Liver (tissue), 8 donors: ENCODE measurements at regions not wholly inside any gene's neighbourhood (a gene's known extent, or its start where the extent isn't known, plus 50 kb on each side); places are given as distances from the start of the nearest gene placed in this dataset.

Source experiments
- DNase-seq: peaks from one replicate; pipeline ENCODE4 v3.0.0-alpha.2; 2017; ENCODE audit warnings: low spot score
- H3K27ac ChIP-seq, 2 donors: one replicate each; pipeline ENCODE4 v1.7.0; 2013; ENCODE audit warnings: inconsistent platforms in 2 of 2, low read length in 2 of 2, control low read depth in 1 of 2, low read depth in 1 of 2, mild to moderate bottlenecking in 1 of 2
- H3K27me3 ChIP-seq, 4 donors: one replicate each; pipeline versions ENCODE4 v1.6.1 to v1.7.0; 2013; ENCODE audit warnings: low read length in 3 of 4, inconsistent platforms in 1 of 4, mild to moderate bottlenecking in 1 of 4, moderate library complexity in 1 of 4; ENCODE audit not compliant: control insufficient read depth in 4 of 4, insufficient read depth in 4 of 4
- H3K36me3 ChIP-seq, 4 donors: one replicate each; pipeline versions ENCODE4 v1.6.1 to v1.7.0; 2013; ENCODE audit warnings: low read length in 3 of 4, mild to moderate bottlenecking in 3 of 4, low read depth in 1 of 4, moderate library complexity in 1 of 4; ENCODE audit not compliant: control insufficient read depth in 4 of 4, insufficient read depth in 3 of 4
- H3K4me1 ChIP-seq, 4 donors: one replicate each; pipeline versions ENCODE4 v1.6.1 to v1.7.0; 2013; ENCODE audit warnings: low read length in 3 of 4, mild to moderate bottlenecking in 3 of 4, moderate library complexity in 1 of 4; ENCODE audit not compliant: control insufficient read depth in 4 of 4, insufficient read depth in 4 of 4
- H3K4me3 ChIP-seq, 3 donors: one replicate each; pipeline versions ENCODE4 v1.6.1 to v1.7.0; 2013; ENCODE audit warnings: low read length in 3 of 3, control low read depth in 1 of 3, low read depth in 1 of 3, mild to moderate bottlenecking in 1 of 3
- H3K9ac ChIP-seq, 2 donors: one replicate each; pipeline ENCODE4 v1.7.0; 2013; ENCODE audit warnings: low read length in 2 of 2, mild to moderate bottlenecking in 2 of 2, moderate library complexity in 2 of 2, control low read depth in 1 of 2, low read depth in 1 of 2
- H3K9me3 ChIP-seq, 4 donors: one replicate each; pipeline versions ENCODE4 v1.6.1 to v1.7.0; 2013; ENCODE audit warnings: low read length in 3 of 4; ENCODE audit not compliant: control insufficient read depth in 4 of 4
- ATF3 ChIP-seq: IDR thresholded peaks from 2 replicates; pipeline ENCODE4 v1.6.1; 2016; ENCODE audit warnings: antibody characterized with exemption
- CTCF ChIP-seq: fragments of 150-350 bp; IDR thresholded peaks from 2 replicates; pipeline ENCODE4 v1.5.1; 2017; ENCODE audit warnings: improper control_type of control experiment, low read depth, low read length; ENCODE audit not compliant: missing input control
- EGR1 ChIP-seq, 2 donors: IDR thresholded peaks; 2 replicates each; pipeline ENCODE4 v1.6.1; 2016 to 2018; ENCODE audit warnings: antibody characterized with exemption in 2 of 2, low read depth in 2 of 2
- FOXA1 ChIP-seq: IDR thresholded peaks from 2 replicates; pipeline ENCODE4 v1.6.1; 2016; ENCODE audit warnings: antibody characterized with exemption
- FOXA2 ChIP-seq: IDR thresholded peaks from 2 replicates; pipeline ENCODE4 v1.6.1; 2016; ENCODE audit warnings: antibody characterized with exemption
- GABPA ChIP-seq, 2 donors: IDR thresholded peaks in 1 of 2; conservative IDR thresholded peaks in 1 of 2; 2 replicates each; pipeline ENCODE4 v1.6.1; 2016; ENCODE audit warnings: antibody characterized with exemption in 2 of 2, mild to moderate bottlenecking in 1 of 2, moderate library complexity in 1 of 2
- HNF4G ChIP-seq: IDR thresholded peaks from 2 replicates; pipeline ENCODE4 v1.6.1; 2016; ENCODE audit warnings: antibody characterized with exemption
- JUND ChIP-seq, 2 donors: IDR thresholded peaks; 2 replicates each; pipeline ENCODE4 v1.6.1; 2016; ENCODE audit warnings: antibody characterized with exemption in 2 of 2
- MAX ChIP-seq: IDR thresholded peaks from 2 replicates; pipeline ENCODE4 v1.6.1; 2016; ENCODE audit warnings: antibody characterized with exemption
- NR2F2 ChIP-seq: IDR thresholded peaks from 2 replicates; pipeline ENCODE4 v1.6.1; 2016; ENCODE audit warnings: antibody characterized with exemption
- RAD21 ChIP-seq, 2 donors: IDR thresholded peaks; 2 replicates each; pipeline ENCODE4 v1.6.1; 2016; ENCODE audit warnings: antibody characterized with exemption in 2 of 2, mild to moderate bottlenecking in 2 of 2
- REST ChIP-seq: IDR thresholded peaks from 2 replicates; pipeline ENCODE4 v1.6.1; 2016; ENCODE audit warnings: antibody characterized with exemption, mild to moderate bottlenecking
- RXRA ChIP-seq, 2 donors: IDR thresholded peaks; 2 replicates each; pipeline ENCODE4 v1.6.1; 2017 to 2018; ENCODE audit warnings: antibody characterized with exemption in 2 of 2, mild to moderate bottlenecking in 1 of 2
- SP1 ChIP-seq: IDR thresholded peaks from 2 replicates; pipeline ENCODE4 v1.6.1; 2018; ENCODE audit warnings: antibody characterized with exemption, mild to moderate bottlenecking
- TAF1 ChIP-seq: conservative IDR thresholded peaks from 2 replicates; pipeline ENCODE4 v1.6.1; 2016; ENCODE audit warnings: antibody characterized with exemption, mild to moderate bottlenecking
- YY1 ChIP-seq: IDR thresholded peaks from 2 replicates; pipeline ENCODE4 v1.6.1; 2016; ENCODE audit warnings: antibody characterized with exemption, mild to moderate bottlenecking
- WGBS: extraction: QIAGEN DNeasy Blood & Tissue Kit; methylation state at CpG from one replicate; pipeline ENCODE4 v1.1.7; 2013; 5-methylcytosine and 5-hydroxymethylcytosine counted together
- donor health status: healthy.
- donor health status: healthy.
- donor health status: healthy.
- donor health status: healthy.
- donor health status: healthy.

GRCh38 chr12:86727160-86727559 is 471.0 kb upstream of the MGAT4C start:
- DNase-seq = no peak
- Histone ChIP-seq H3K9ac (no peak overlapping the region), H3K27ac (no peak overlapping the region), H3K27me3 (no peaks in the 10 kb centered on the region), H3K9me3 (no peaks in the 10 kb centered on the region), H3K4me3 (no peak overlapping the region), H3K36me3 (no peaks in the 10 kb centered on the region), H3K4me1 (no peaks in the 10 kb centered on the region)
- WGBS = 60% methylated on average over 1 of the region's 1 CpG
- TF ChIP-seq FOXA1 (no peak), TAF1 (no peak), RAD21 (IDR thresholded peaks at IDR 0.05) (no peak), EGR1 (IDR thresholded peaks at IDR 0.05; ENCODE audit: low read depth in 2 of 2) (no peak), MAX (no peak), HNF4G (no peak), FOXA2 (no peak), JUND (IDR thresholded peaks at IDR 0.05) (no peak), GABPA (IDR thresholded peaks at IDR 0.05 in 1 of 2, conservative IDR thresholded peaks at IDR 0.05 in 1 of 2) (no peak), SP1 (no peak), CTCF (no peak), NR2F2 (no peak), YY1 (no peak), REST (no peak), RXRA (IDR thresholded peaks at IDR 0.05) (no peak), ATF3 (no peak)

GRCh38 chr12:86724716-86725115 is 468.5 kb upstream of the MGAT4C start:
- H3K9me3 ChIP-seq = no peaks in the 10 kb centered on the region
- no peaks in the 10 kb centered on the region for H3K27me3 ChIP-seq
- DNase-seq = no peak
- H3K9ac ChIP-seq = no peak overlapping the region
- H3K4me1 ChIP-seq = no peaks in the 10 kb centered on the region
- 90% methylated on average over 1 of the region's 1 CpG for WGBS
- H3K4me3 ChIP-seq = no peak overlapping the region
- no peak for TF ChIP-seq EGR1 (IDR thresholded peaks at IDR 0.05; ENCODE audit: low read depth in 2 of 2)
- no peak for TF ChIP-seq TAF1
- no peak for TF ChIP-seq RAD21 (IDR thresholded peaks at IDR 0.05)
- TF ChIP-seq YY1 = no peak
- no peak for TF ChIP-seq CTCF
- TF ChIP-seq SP1 = no peak
- TF ChIP-seq FOXA1 = no peak
- TF ChIP-seq NR2F2 = no peak
- TF ChIP-seq GABPA (IDR thresholded peaks at IDR 0.05 in 1 of 2, conservative IDR thresholded peaks at IDR 0.05 in 1 of 2) = no peak
- no peak for TF ChIP-seq ATF3
- no peak overlapping the region for H3K27ac ChIP-seq
- H3K36me3 ChIP-seq = no peaks in the 10 kb centered on the region
